ENCODE measurements at regions not wholly inside any gene's neighbourhood (a gene's known extent, or its start where the extent isn't known, plus 50 kb on each side); places are given as distances from the start of the nearest gene placed in this dataset.
"Not testable (repeated sequence)": the region's sequence is repeated elsewhere in the genome, so short reads cannot be mapped to it uniquely, and the experiment has no call there.

- TF ChIP-seq PKNOX1 (IDR thresholded peaks at IDR 0.05) (no peak), BHLHE40 (IDR thresholded peaks at IDR 0.05; ENCODE audit: borderline replicate concordance) (no peak), FOXM1 (IDR thresholded peaks at IDR 0.05; ENCODE audit: borderline replicate concordance) (no peak), FOXA1 (IDR thresholded peaks at IDR 0.05) (no peak), FOXK2 (IDR thresholded peaks at IDR 0.05) (no peak), ELF4 (IDR thresholded peaks at IDR 0.05) (no peak), SUZ12 (IDR thresholded peaks at IDR 0.05) (no peak), LEF1 (IDR thresholded peaks at IDR 0.05; ENCODE audit: borderline replicate concordance) (no peak), SP1 (IDR thresholded peaks at IDR 0.05) (no peak), ZNF384 (IDR thresholded peaks at IDR 0.05) (no peak), L3MBTL2 (conservative IDR thresholded peaks at IDR 0.05) (no peak), ARNT (IDR thresholded peaks at IDR 0.05) (no peak), HDGF (IDR thresholded peaks at IDR 0.05; ENCODE audit: borderline replicate concordance) (no peak), NFRKB (IDR thresholded peaks at IDR 0.05) (no peak), CTBP1 (IDR thresholded peaks at IDR 0.05; ENCODE audit: borderline replicate concordance) (no peak), TARDBP (IDR thresholded peaks at IDR 0.05) (no peak)
- ChIA-PET POLR2A (no interaction called here), CTCF (no interaction called here)
- no peak for DNase-seq (ENCODE audit: extremely low spot score)
These were observed 73.3 kb upstream of the LYZL2 start for GRCh38 chr10:30702860-30703259.

GRCh38 chr10:30701451-30702173 lies 72.1 kb upstream of the LYZL2 start:
- no peak for DNase-seq (ENCODE audit: extremely low spot score)
- POLR2A ChIA-PET: no interaction called here
- TF ChIP-seq PKNOX1 (IDR thresholded peaks at IDR 0.05) (no peak), FOXA1 (IDR thresholded peaks at IDR 0.05) (no peak), SUZ12 (IDR thresholded peaks at IDR 0.05) (no peak), FOXM1 (IDR thresholded peaks at IDR 0.05; ENCODE audit: borderline replicate concordance) (no peak), TARDBP (IDR thresholded peaks at IDR 0.05) (no peak), ARNT (IDR thresholded peaks at IDR 0.05) (no peak), ZNF384 (IDR thresholded peaks at IDR 0.05) (no peak), FOXK2 (IDR thresholded peaks at IDR 0.05) (no peak), HDGF (IDR thresholded peaks at IDR 0.05; ENCODE audit: borderline replicate concordance) (no peak)
- CTCF ChIA-PET: interaction anchor here (0.7 to 0.8 kb wide), 3 partner anchors 14 to 47 kb away, joined by 3 to 5 read pairs (median 4); no protein-coding TSS in a partner anchor

GRCh38 chr10:30697806-30698205 lies 68.3 kb upstream of the LYZL2 start:
- DNase-seq (ENCODE audit: extremely low spot score): no peak
- ChIA-PET CTCF (interaction anchor here (1.8 kb wide), 1 partner anchor 10 kb away, joined by 5 read pairs; no protein-coding TSS in a partner anchor), POLR2A (no interaction called here)
- TF ChIP-seq L3MBTL2 (conservative IDR thresholded peaks at IDR 0.05) (no peak), NFRKB (IDR thresholded peaks at IDR 0.05) (no peak), CTBP1 (IDR thresholded peaks at IDR 0.05; ENCODE audit: borderline replicate concordance) (no peak), ELF4 (IDR thresholded peaks at IDR 0.05) (no peak), SP1 (IDR thresholded peaks at IDR 0.05) (no peak), FOXK2 (IDR thresholded peaks at IDR 0.05) (no peak), HDGF (IDR thresholded peaks at IDR 0.05; ENCODE audit: borderline replicate concordance) (no peak), FOXA1 (IDR thresholded peaks at IDR 0.05) (no peak), ARNT (IDR thresholded peaks at IDR 0.05) (no peak), TARDBP (IDR thresholded peaks at IDR 0.05) (no peak), FOXM1 (IDR thresholded peaks at IDR 0.05; ENCODE audit: borderline replicate concordance) (no peak), PKNOX1 (IDR thresholded peaks at IDR 0.05) (no peak)

GRCh38 chr10:30697221-30697620 lies 67.7 kb upstream of the LYZL2 start:
- POLR2A ChIA-PET; DNase-seq (ENCODE audit: extremely low spot score): not testable (repeated sequence)
- CTCF ChIA-PET: interaction anchor here (1.8 kb wide), 1 partner anchor 10 kb away, joined by 5 read pairs; no protein-coding TSS in a partner anchor

- CTCF ChIA-PET: interaction anchor here (1.8 kb wide), 1 partner anchor 9 kb away, joined by 5 read pairs; no protein-coding TSS in a partner anchor
- DNase-seq (ENCODE audit: extremely low spot score); POLR2A ChIA-PET: not testable (repeated sequence)
These were observed 67.0 kb upstream of the LYZL2 start for GRCh38 chr10:30696416-30697185.

- POLR2A ChIA-PET; DNase-seq (ENCODE audit: extremely low spot score): not testable (repeated sequence)
- CTCF ChIA-PET: interaction anchor here (0.5 kb wide), 1 partner anchor 352 kb away, joined by 4 read pairs; no protein-coding TSS in a partner anchor
These were observed 66.1 kb upstream of the LYZL2 start for GRCh38 chr10:30695481-30696236.
